ENCODE measurements at regions not wholly inside any gene's neighbourhood (a gene's known extent, or its start where the extent isn't known, plus 50 kb on each side); places are given as distances from the start of the nearest gene placed in this dataset.

GRCh38 chr4:160580581-160580980 lies 1477.7 kb downstream of the RAPGEF2 start:
- no peak overlapping the region for H2AK5ac ChIP-seq (ENCODE audit: low read depth, low read length)
- FAIRE-seq (no peak), DNase-seq (ENCODE audit: low read depth in 1 of 2, low spot score in 2 of 2) (no peak)
- H2BK20ac ChIP-seq (ENCODE audit: low read length), result no peak overlapping the region
- no peak overlapping the region for H3K4ac ChIP-seq (replicated peaks; ENCODE audit: insufficient read length, low read depth, low read length)
- no peak overlapping the region for H3K18ac ChIP-seq (ENCODE audit: extremely low read depth, low read length)
- no peak overlapping the region for H3K4me2 ChIP-seq (ENCODE audit: insufficient read depth in 1 of 2, low read depth in 2 of 2, low read length in 2 of 2)
- H4K5ac ChIP-seq (ENCODE audit: insufficient read length, low read depth, low read length), result no peak overlapping the region
- H3K23me2 ChIP-seq (ENCODE audit: low read depth, low read length), result no peaks in the 10 kb centered on the region
- H3K9me3 ChIP-seq (ENCODE audit: insufficient read depth in 2 of 2, low read depth in 1 of 2, low read length in 1 of 2), result no peaks in the 10 kb centered on the region
- POLR2A ChIA-PET (ENCODE audit: partially characterized antibody), result interaction anchor here (0.7 kb wide), 1 partner anchor 10 kb away, joined by 3 read pairs; no protein-coding TSS in a partner anchor
- no peak for TF ChIP-seq RFX5 (IDR thresholded peaks at IDR 0.05; ENCODE audit: borderline replicate concordance, low read depth, low read length)
- no peak for TF ChIP-seq FOSL1 (IDR thresholded peaks at IDR 0.05; ENCODE audit: insufficient read depth, low read depth, low read length)
- no peak for TF ChIP-seq CREB1 (IDR thresholded peaks at IDR 0.05)
- TF ChIP-seq BRCA1 (IDR thresholded peaks at IDR 0.05; ENCODE audit: low read depth, low read length), result no peak
- TF ChIP-seq HDAC6 (IDR thresholded peaks at IDR 0.05; ENCODE audit: low read depth, low read length), result no peak
- TF ChIP-seq CHD2 (IDR thresholded peaks at IDR 0.05; ENCODE audit: low read length), result no peak
- TF ChIP-seq, protein P1, sequence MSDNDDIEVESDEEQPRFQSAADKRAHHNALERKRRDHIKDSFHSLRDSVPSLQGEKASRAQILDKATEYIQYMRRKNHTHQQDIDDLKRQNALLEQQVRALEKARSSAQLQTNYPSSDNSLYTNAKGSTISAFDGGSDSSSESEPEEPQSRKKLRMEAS (IDR thresholded peaks at IDR 0.05), result no peak
- TF ChIP-seq CBX8 (IDR thresholded peaks at IDR 0.05; ENCODE audit: borderline replicate concordance, low read depth, low read length), result no peak
- no peak for TF ChIP-seq BCL11A (IDR thresholded peaks at IDR 0.05; ENCODE audit: low read depth in 2 of 2, low read length in 2 of 2)
- TF ChIP-seq NRF1 (IDR thresholded peaks at IDR 0.05; ENCODE audit: low read depth, low read length), result no peak
- no peak for TF ChIP-seq SAP30 (IDR thresholded peaks at IDR 0.05; ENCODE audit: insufficient read depth, insufficient replicate concordance, low read length)
- no peak for TF ChIP-seq SP2 (IDR thresholded peaks at IDR 0.05; ENCODE audit: low read length)
- no peaks in the 10 kb centered on the region for H3K4me1 ChIP-seq (replicated peaks in 1 of 4; ENCODE audit: control insufficient read depth in 3 of 4, insufficient read depth in 4 of 4, low read length in 3 of 4)
- CTCF ChIA-PET (ENCODE audit: partially characterized antibody), result interaction anchor here (0.7 kb wide), 1 partner anchor 523 kb away, joined by 4 read pairs; no protein-coding TSS in a partner anchor
- no peak overlapping the region for H3K9ac ChIP-seq (replicated peaks in 1 of 4; ENCODE audit: extremely low read depth in 1 of 4, low read depth in 3 of 4, low read length in 3 of 4)
- no peak overlapping the region for H2BK5ac ChIP-seq (ENCODE audit: low read depth, low read length)
- H2BK120ac ChIP-seq (replicated peaks; ENCODE audit: low read depth, low read length), result no peak overlapping the region
- no peak overlapping the region for H3K27ac ChIP-seq (ENCODE audit: low read depth, low read length)
- no peak overlapping the region for H4K8ac ChIP-seq (ENCODE audit: extremely low read depth, insufficient read depth, low read length)
- H3K14ac ChIP-seq (ENCODE audit: insufficient read length), result no peak overlapping the region
- H3K79me1 ChIP-seq (ENCODE audit: low read depth, low read length), result no peaks in the 10 kb centered on the region
- 100% methylated on average over 1 of the region's 1 CpG; no CpG with 5 or more reads in 1 of the 2 experiments for WGBS, 2 experiments (ENCODE audit: extremely low coverage in 1 of 2, insufficient coverage in 1 of 2, insufficient read length in 1 of 2, insufficient replicate concordance in 2 of 2, low coverage in 1 of 2, low lambda C conversion rate in 2 of 2, missing lambda C conversion rate in 1 of 2)
- H3K4me3 ChIP-seq (ENCODE audit: extremely low read depth in 1 of 4, insufficient read depth in 2 of 4, low read depth in 3 of 4, low read length in 4 of 4), result no peak overlapping the region
- H4K91ac ChIP-seq (replicated peaks; ENCODE audit: insufficient read length, low read length), result no peak overlapping the region
- H3K27me3 ChIP-seq (replicated peaks in 1 of 4; ENCODE audit: control insufficient read depth in 3 of 4, extremely low read depth in 1 of 4, insufficient read depth in 3 of 4, low read length in 3 of 4), result no peaks in the 10 kb centered on the region
- H4K20me1 ChIP-seq (replicated peaks in 1 of 2; ENCODE audit: control insufficient read depth in 1 of 2, insufficient read depth in 2 of 2, low read length in 2 of 2), result no peaks in the 10 kb centered on the region
- no peak overlapping the region for H3K23ac ChIP-seq (ENCODE audit: insufficient read length)
- no peaks in the 10 kb centered on the region for H3K79me2 ChIP-seq (ENCODE audit: control insufficient read depth in 1 of 2, insufficient read depth in 2 of 2, low read length in 2 of 2)
- H3K36me3 ChIP-seq (ENCODE audit: control insufficient read depth in 2 of 4, insufficient read depth in 4 of 4, low read length in 3 of 4), result no peaks in the 10 kb centered on the region
- H2BK12ac ChIP-seq (ENCODE audit: low read depth, low read length), result no peak overlapping the region
- H2BK15ac ChIP-seq (ENCODE audit: low read length), result no peak overlapping the region
- no peak overlapping the region for H3K56ac ChIP-seq (replicated peaks; ENCODE audit: insufficient read length, low read depth, low read length)
- H2AFZ ChIP-seq (ENCODE audit: low read length), result no peak overlapping the region

All from H1 (cell line).